HG03457 (cell line): ENCODE measurements at regions not wholly inside any gene's neighbourhood (a gene's known extent, or its start where the extent isn't known, plus 50 kb on each side); places are given as distances from the start of the nearest gene placed in this dataset.

Experiments used
- ATAC-seq: cut with Tn5 transposase; IDR thresholded peaks from one replicate; pipeline ENCODE4 v1.9.1; 2021; ENCODE audit warnings: moderate number of reproducible peaks; ENCODE audit not compliant: unreplicated experiment

- ATAC-seq = no peak
Measured at GRCh38 chr7:46695051-46695708, 774.1 kb upstream of the IGFBP3 start.

- no peak for ATAC-seq
Measured at GRCh38 chr7:46694058-46694457, 773.0 kb upstream of the IGFBP3 start.

DNA sequence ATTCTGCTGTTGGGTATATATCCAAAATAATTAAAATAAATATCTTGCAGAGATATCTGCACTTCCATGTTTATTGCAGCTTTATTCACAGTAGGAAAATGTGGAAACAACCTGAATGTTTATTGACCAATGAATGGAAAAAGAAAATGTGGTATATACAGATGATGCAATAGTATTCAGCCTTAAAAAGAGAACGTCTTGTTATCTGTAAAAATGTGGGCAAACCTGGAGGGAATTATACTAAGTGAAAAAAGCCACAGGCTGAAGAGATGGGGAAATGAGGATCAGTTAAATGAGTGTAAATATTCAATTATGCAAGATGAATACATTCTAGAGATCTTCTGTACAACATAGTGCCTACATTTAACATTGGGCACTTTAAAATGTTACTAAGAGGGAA, 766.1 kb upstream of the IGFBP3 start:
- no peak for ATAC-seq

DNA sequence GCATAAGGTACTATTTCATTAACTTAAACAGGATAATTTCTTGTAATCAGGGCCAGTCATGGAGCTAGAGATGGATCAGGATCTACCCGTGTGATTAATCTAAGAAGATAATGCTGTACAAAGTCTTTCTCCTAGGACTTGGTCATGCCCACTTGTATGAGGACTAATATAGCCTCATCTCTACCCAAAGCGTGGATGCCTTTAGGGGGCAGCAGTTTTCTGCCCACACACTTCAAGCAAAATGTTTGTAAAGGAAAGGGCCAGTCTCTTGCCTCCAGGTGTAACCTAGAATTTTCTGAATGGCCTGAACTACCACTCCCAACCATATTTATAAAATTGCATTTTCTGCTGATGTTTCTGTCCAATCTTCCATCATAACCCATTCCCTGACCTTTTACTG, 764.0 kb upstream of the IGFBP3 start:
- ATAC-seq = no peak

GRCh38 chr7:46682836-46683624, 762.0 kb upstream of the IGFBP3 start:
- no peak for ATAC-seq

DNA sequence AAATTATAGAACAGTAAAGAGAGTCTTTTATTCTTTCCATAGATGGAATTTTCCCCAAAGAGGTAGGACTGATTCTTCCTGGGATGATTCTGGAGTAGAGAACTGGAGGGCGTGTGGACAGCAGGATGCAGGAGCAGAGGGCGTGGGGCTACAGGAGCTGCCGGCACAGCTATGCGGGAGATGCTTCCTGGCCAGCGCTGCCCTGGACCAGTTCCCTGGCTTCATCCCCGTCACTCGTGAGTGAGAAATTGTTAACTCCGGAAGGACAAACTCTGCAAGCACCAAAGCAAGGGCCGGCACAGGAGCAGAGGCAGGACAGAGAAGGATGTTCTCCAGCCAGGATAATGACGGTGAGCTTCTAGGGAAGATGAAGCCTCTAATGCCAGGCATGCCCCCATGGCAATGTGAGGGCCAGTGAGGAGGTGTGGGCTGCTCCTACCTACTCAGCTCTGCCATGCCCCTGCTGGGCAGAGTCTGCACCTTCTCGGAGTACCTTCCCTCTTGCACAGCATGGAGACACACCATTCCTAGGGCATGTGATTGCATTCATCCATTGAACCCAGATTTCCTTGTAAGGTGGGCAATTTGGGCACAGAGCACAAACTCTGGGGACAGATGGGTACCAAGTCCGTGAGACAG, 760.9 kb upstream of the IGFBP3 start:
- no peak for ATAC-seq

GRCh38 chr7:46680147-46680546, 759.1 kb upstream of the IGFBP3 start:
- no peak for ATAC-seq

GRCh38 chr7:46679671-46680070, 758.6 kb upstream of the IGFBP3 start:
- ATAC-seq = no peak

GRCh38 chr7:46678421-46678820, 757.3 kb upstream of the IGFBP3 start:
- no peak for ATAC-seq

DNA sequence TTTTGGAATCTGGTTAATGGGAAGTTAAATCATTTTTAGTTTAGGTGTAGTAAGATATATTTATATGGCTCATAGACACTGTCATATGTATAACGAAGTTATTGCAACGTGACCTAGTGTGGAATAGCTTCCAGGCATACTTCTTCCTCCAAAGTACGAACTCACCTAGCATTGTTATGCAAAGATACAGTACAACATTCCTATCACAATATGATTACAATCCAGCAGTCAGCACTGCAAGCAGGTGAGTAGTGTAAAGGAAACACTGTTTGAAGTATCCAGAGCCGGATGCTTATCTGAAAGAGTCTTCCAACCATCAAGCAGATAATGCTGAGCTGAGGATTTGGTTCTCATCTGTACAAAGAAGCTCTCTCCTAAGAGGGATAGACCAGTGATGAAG, 754.4 kb upstream of the IGFBP3 start:
- ATAC-seq = no peak

DNA sequence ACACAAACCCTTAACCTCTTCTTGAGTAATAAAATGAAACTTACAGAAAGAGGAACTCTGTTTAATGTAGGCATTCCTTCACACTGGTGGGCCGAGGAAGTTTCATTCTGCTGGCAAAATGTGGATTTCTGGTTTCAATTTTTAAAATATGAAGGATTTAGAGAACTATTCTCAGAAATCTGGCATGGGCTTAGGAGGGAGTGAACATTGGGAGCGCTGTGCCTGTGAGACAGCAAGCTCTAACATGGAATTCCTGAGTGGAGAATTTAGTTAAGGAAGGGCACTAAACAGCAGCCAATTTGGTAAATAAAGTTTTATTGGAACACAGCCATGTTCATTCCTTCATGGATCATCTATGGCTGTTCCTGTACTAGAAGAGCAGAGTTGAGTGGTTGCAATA, 751.8 kb upstream of the IGFBP3 start:
- ATAC-seq = no peak

DNA sequence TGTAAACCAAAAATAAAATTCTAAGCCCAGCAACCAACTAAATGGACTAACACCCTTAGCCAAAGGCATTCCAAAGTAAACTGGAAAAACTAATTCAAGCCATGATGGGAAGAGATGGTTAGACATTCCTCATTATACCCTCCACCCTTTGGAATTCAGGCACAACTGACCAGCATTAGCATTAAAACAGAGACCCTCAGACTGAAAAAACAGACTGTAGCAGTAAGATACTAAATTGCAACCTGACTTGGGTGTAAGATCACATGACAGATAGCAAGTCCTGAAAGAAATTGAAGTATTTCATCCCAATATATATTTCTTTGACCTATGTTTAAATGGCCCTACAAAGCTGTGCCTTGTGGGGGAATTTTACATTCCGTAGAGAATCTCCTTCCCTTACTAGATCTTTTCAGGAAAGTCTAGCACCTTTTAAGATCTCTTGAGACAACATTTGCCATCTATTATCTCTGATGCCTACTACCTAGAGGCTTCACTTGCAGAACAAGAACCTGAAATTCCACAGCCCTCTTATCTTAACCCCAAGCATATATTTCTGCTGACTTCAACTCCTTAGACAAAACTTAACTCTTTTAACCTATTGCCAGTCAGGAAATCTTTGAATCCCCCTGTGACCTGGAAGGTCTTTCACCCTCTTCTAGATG, 750.2 kb upstream of the IGFBP3 start:
- ATAC-seq = no peak

DNA sequence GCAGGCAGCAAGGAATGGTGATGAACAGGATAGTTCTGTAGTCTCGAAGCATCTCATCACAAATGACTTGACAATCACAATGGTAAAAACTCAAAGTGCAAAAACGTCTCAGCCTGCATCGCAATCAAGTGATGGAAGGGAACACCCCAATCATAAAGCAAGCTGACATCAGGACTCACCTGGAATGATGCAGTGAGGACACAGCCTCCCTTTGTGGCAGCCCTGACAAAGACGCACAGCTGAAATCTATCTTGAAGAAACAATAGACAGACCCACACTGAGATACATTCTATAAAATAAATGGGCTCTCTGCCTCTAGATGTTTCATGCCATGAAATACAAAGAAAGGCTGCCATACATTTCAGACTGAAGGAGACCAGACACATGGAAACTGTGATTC, 748.0 kb upstream of the IGFBP3 start:
- no peak for ATAC-seq

DNA sequence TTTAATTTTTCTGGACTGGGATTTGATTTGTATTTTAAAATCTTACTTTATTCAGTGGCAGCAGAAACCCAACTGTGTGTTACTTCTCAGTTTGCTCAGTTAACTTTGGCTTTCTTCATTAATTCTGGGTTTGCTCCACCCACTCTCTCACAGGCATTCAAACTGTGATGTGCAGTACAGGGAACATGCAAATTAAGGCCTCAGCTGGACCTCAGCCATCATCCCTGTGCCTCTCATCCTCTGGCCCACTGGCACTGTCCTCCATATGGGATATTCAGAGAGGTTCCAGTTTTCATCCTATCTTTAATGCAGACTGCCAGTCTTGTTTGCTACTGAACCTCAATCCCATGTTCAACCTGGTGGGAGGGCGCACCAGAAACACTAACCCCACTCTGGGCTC, 743.4 kb upstream of the IGFBP3 start:
- ATAC-seq = no peak

GRCh38 chr7:46663025-46663424, 742.0 kb upstream of the IGFBP3 start:
- ATAC-seq = no peak

DNA sequence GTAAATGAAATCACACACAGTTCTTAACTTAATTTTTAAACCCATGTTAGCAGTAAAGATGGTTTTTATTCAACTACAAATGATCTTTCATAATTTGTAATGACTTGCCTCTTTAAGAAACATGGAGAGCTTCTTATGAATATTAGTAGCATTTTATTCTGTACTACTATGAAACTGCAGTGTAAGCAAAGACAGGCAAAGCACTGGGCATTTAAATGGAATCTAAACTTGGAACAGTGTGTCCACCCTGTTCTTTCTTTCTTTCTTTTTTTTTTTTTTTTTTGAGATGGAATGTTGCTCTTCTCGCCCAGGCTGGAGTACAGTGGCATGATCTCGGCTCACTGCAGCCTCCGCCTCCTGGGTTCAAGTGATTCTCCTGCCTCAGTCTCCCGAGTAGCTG, 740.4 kb upstream of the IGFBP3 start:
- ATAC-seq = no peak

GRCh38 chr7:46660402-46660980, 739.4 kb upstream of the IGFBP3 start:
- no peak for ATAC-seq

GRCh38 chr7:46658281-46658680, 737.2 kb upstream of the IGFBP3 start:
- no peak for ATAC-seq

DNA sequence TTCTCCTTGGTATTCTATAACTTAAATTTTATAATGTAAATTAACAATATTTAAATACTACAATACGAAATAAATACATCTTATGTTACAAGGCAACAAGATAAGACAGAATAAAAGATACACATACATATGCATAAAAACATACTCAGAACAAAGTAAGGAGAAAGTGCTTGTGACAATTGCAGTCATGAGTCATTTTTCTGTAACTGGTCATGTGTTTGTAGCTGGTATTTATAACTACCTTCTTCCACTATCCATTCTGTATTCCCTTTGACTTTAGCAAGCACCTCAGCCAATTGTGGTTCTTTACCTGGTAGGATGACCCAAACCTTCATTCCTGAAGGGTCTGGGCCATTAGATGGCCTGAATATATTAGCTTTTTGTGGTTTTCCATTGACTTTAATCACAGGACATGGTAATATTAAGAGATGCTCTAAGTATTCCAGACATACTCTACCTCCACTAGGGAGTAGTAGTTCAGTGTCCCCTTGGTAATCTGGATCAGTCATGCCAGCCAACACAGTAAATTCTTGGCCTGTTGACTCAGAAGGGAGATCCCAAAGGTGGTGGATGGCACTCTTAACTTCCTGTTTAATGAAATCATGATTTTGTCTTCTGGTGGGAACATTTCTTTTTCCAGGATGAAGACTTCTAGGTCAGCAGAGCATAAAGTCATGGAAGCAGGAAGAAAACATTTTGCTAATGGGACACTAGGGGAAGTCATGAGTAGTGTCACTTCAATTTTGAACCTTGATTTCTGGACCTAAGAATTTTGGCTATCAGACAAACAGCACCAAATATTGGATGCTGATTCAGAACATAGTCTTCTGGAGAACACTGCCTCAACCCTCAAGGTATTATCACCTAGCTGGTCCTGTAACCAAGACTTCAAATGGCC, 733.7 kb upstream of the IGFBP3 start:
- no peak for ATAC-seq

- no peak for ATAC-seq
Measured at GRCh38 chr7:46653848-46654247, 732.8 kb upstream of the IGFBP3 start.
